ENCODE measurements at regions not wholly inside any gene's neighbourhood (a gene's known extent, or its start where the extent isn't known, plus 50 kb on each side); places are given as distances from the start of the nearest gene placed in this dataset.

DNA sequence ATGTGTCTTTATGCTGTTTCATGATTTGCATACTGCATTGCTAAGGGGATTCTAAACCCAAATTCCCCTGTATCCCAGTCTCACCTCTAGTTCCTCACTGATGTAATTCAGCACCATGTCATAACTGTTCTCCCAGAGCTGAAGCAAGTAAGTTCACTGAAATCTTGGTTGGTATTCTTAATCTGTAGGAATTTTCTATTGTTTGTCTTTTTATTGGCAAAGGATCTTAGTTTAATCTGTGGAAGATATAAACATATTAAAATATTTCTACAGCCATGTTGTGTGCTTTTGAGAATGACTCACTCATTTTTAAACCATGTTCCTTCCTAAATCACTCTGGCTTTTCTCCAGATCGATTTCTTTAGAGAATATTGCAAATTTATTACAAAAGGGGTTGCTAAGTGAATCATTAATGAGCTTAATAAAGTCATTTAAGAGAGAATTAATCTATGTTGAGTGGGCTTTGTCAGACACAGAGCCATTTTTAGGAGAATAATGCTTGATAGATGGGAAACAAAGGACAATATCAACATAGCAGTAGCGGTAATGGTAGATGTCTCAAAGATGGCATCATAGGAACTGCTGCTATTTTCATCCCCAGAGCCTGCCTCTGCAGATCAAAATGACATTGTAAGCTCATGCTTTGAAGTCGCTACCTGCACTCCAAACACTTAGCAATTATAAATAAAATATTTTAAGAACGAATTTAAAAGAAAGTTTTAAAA, 110.0 kb downstream of the ENC1 start (continued):
- TF ChIP-seq, protein P1, sequence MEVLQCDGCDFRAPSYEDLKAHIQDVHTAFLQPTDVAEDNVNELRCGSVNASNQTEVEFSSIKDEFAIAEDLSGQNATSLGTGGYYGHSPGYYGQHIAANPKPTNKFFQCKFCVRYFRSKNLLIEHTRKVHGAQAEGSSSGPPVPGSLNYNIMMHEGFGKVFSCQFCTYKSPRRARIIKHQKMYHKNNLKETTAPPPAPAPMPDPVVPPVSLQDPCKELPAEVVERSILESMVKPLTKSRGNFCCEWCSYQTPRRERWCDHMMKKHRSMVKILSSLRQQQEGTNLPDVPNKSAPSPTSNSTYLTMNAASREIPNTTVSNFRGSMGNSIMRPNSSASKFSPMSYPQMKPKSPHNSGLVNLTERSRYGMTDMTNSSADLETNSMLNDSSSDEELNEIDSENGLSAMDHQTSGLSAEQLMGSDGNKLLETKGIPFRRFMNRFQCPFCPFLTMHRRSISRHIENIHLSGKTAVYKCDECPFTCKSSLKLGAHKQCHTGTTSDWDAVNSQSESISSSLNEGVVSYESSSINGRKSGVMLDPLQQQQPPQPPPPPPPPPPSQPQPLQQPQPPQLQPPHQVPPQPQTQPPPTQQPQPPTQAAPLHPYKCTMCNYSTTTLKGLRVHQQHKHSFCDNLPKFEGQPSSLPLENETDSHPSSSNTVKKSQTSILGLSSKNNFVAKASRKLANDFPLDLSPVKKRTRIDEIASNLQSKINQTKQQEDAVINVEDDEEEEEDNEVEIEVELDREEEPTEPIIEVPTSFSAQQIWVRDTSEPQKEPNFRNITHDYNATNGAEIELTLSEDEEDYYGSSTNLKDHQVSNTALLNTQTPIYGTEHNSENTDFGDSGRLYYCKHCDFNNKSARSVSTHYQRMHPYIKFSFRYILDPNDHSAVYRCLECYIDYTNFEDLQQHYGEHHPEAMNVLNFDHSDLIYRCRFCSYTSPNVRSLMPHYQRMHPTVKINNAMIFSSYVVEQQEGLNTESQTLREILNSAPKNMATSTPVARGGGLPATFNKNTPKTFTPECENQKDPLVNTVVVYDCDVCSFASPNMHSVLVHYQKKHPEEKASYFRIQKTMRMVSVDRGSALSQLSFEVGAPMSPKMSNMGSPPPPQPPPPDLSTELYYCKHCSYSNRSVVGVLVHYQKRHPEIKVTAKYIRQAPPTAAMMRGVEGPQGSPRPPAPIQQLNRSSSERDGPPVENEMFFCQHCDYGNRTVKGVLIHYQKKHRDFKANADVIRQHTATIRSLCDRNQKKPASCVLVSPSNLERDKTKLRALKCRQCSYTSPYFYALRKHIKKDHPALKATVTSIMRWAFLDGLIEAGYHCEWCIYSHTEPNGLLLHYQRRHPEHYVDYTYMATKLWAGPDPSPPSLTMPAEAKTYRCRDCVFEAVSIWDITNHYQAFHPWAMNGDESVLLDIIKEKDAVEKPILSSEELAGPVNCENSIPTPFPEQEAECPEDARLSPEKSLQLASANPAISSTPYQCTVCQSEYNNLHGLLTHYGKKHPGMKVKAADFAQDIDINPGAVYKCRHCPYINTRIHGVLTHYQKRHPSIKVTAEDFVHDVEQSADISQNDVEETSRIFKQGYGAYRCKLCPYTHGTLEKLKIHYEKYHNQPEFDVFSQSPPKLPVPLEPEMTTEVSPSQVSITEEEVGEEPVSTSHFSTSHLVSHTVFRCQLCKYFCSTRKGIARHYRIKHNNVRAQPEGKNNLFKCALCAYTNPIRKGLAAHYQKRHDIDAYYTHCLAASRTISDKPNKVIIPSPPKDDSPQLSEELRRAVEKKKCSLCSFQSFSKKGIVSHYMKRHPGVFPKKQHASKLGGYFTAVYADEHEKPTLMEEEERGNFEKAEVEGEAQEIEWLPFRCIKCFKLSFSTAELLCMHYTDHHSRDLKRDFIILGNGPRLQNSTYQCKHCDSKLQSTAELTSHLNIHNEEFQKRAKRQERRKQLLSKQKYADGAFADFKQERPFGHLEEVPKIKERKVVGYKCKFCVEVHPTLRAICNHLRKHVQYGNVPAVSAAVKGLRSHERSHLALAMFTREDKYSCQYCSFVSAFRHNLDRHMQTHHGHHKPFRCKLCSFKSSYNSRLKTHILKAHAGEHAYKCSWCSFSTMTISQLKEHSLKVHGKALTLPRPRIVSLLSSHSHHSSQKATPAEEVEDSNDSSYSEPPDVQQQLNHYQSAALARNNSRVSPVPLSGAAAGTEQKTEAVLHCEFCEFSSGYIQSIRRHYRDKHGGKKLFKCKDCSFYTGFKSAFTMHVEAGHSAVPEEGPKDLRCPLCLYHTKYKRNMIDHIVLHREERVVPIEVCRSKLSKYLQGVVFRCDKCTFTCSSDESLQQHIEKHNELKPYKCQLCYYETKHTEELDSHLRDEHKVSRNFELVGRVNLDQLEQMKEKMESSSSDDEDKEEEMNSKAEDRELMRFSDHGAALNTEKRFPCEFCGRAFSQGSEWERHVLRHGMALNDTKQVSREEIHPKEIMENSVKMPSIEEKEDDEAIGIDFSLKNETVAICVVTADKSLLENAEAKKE (CRISPR knock-in tag; IDR thresholded peaks at IDR 0.05) = no peak
- no peak for TF ChIP-seq ZNF114 (CRISPR knock-in tag; IDR thresholded peaks at IDR 0.05)
- no peak for TF ChIP-seq ZNF331 (CRISPR knock-in tag; IDR thresholded peaks at IDR 0.05; ENCODE audit: low read depth)
- TF ChIP-seq JUNB (IDR thresholded peaks at IDR 0.05; ENCODE audit: unreplicated experiment) = no peak
- TF ChIP-seq, protein P2, sequence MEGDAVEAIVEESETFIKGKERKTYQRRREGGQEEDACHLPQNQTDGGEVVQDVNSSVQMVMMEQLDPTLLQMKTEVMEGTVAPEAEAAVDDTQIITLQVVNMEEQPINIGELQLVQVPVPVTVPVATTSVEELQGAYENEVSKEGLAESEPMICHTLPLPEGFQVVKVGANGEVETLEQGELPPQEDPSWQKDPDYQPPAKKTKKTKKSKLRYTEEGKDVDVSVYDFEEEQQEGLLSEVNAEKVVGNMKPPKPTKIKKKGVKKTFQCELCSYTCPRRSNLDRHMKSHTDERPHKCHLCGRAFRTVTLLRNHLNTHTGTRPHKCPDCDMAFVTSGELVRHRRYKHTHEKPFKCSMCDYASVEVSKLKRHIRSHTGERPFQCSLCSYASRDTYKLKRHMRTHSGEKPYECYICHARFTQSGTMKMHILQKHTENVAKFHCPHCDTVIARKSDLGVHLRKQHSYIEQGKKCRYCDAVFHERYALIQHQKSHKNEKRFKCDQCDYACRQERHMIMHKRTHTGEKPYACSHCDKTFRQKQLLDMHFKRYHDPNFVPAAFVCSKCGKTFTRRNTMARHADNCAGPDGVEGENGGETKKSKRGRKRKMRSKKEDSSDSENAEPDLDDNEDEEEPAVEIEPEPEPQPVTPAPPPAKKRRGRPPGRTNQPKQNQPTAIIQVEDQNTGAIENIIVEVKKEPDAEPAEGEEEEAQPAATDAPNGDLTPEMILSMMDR (conservative IDR thresholded peaks at IDR 0.05; ENCODE audit: low read depth in 2 of 2) = no peak

DNA sequence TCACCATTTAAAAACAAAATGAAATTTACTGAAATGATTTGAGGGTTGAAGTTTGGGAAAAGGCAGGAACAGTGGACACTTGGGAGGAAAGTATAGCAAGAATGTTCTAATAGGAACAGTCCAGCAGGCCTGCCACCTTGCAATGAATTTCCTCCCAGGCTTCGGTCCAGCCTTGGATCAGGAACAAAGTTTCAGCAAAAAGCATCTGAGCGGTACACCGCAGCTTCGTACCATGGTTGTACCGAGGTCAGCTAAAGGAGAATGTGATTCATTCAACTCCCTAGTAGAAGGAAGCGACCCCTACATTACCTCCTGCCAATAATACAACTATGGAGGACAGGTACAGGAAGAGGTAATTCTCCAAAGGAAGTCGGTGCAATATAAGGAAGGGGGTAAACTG, 111.4 kb downstream of the ENC1 start:
- H3K9me3 Mint-ChIP-seq = peaks cover 41% of the 10 kb centered on the region
- Histone ChIP-seq H4K20me1 (replicated peaks; ENCODE audit: insufficient read depth) (no peaks in the 10 kb centered on the region), H3K27me3 (ENCODE audit: insufficient read depth) (no peaks in the 10 kb centered on the region), H3F3A (replicated peaks; ENCODE audit: low read depth) (no peaks in the 10 kb centered on the region), H2AFZ (no peak overlapping the region), H3K9me2 (ENCODE audit: insufficient read depth) (peaks cover 4% of the 10 kb centered on the region), H3K27ac (ENCODE audit: low read depth) (no peak overlapping the region), H3K4me1 (ENCODE audit: insufficient read depth) (no peaks in the 10 kb centered on the region), H3K36me3 (ENCODE audit: insufficient read depth) (peaks cover 6% of the 10 kb centered on the region; the same call in 1 of the 2 replicates), H3K4me3 (no peak overlapping the region), H3K79me2 (replicated peaks; ENCODE audit: insufficient read depth) (no peaks in the 10 kb centered on the region), H3K4me2 (no peak overlapping the region)
- no peaks in the 10 kb centered on the region for H3K27me3 Mint-ChIP-seq (ENCODE audit: insufficient read depth, low read depth, poor library complexity)
- no peak overlapping the region for H3K4me3 Mint-ChIP-seq
- ATAC-seq = no peak
- no peaks in the 10 kb centered on the region for H3K4me1 Mint-ChIP-seq
- no peak overlapping the region for H3K27ac Mint-ChIP-seq
- DNase-seq (ENCODE audit: low spot score) = no peak
- peaks cover 30% of the 10 kb centered on the region for H3K36me3 Mint-ChIP-seq (ENCODE audit: low read depth)
- TF ChIP-seq EZH2 (IDR thresholded peaks at IDR 0.05; ENCODE audit: low read depth, unreplicated experiment) (no peak), STAT1 (IDR thresholded peaks at IDR 0.05; ENCODE audit: unreplicated experiment) (no peak), CREB1 (CRISPR knock-in tag; IDR thresholded peaks at IDR 0.05; ENCODE audit: low read depth) (no peak)

Data from GM23338 (cell line).